ENCODE measurements at regions not wholly inside any gene's neighbourhood (a gene's known extent, or its start where the extent isn't known, plus 50 kb on each side); places are given as distances from the start of the nearest gene placed in this dataset.

GRCh38 chr9:89844075-89844474 lies 239.3 kb downstream of the GADD45G start:
- Mint-ChIP-seq H3K4me1 (ENCODE audit: low read depth, unreplicated experiment) (peaks cover 5% of the 10 kb centered on the region), H3K4me3 (ENCODE audit: unreplicated experiment) (no peak overlapping the region), H3K27me3 (ENCODE audit: unreplicated experiment) (peaks cover 11% of the 10 kb centered on the region), H3K27ac (ENCODE audit: unreplicated experiment) (no peak overlapping the region), H3K9me3 (ENCODE audit: unreplicated experiment) (no peaks in the 10 kb centered on the region), H3K36me3 (ENCODE audit: unreplicated experiment) (peaks cover 8% of the 10 kb centered on the region)
- TF ChIP-seq CTCF (IDR thresholded peaks at IDR 0.05; ENCODE audit: partially characterized antibody, unreplicated experiment), result no peak
- DNase-seq, result no peak

DNA sequence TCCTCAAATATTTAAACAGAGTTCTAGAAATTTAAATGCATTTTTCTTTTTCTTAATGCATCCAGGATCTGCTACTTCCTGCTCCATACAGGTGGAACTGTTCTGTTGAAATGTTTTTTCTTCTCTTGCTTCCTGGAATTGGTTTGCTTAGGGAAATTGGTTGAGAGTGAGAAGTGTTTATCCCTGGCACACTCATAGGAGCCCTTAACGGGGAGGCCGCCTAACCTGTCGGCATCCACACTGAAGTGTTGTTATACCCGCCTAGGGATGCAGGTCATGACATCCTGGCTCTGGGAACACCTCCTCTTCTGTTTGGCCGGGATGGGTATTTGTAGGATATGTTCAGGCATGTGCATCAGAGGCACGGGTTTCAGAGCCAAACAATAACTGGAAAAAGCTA lies 239.7 kb downstream of the GADD45G start:
- DNase-seq, result no peak

DNA sequence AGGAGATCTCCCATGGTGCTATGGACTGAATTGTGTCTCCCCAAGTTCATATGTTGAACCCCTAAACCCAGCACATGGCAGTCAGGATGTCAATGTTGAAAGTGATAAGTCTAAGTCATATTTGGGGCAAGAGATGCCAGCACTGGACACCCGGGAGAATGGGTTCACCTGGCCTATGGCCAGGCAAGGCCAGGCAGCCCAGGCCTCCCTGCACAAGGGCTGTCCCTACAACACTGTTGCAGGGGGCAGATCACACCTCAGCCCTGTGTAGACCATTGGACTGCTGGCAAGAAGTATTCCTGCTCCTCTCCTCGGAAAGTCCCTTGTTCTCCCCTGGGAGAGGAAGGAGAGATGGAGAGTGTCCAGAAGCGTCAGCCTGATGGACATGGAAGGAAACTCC lies 240.5 kb downstream of the GADD45G start:
- H3K27me3 Mint-ChIP-seq (ENCODE audit: unreplicated experiment), result peaks cover 13% of the 10 kb centered on the region
- H3K4me1 Mint-ChIP-seq (ENCODE audit: low read depth, unreplicated experiment), result no peaks in the 10 kb centered on the region
- H3K27ac Mint-ChIP-seq (ENCODE audit: unreplicated experiment), result no peak overlapping the region
- TF ChIP-seq CTCF (IDR thresholded peaks at IDR 0.05; ENCODE audit: partially characterized antibody, unreplicated experiment), result no peak
- peaks cover 12% of the 10 kb centered on the region for H3K36me3 Mint-ChIP-seq (ENCODE audit: unreplicated experiment)
- no peak for DNase-seq
- no peak overlapping the region for H3K4me3 Mint-ChIP-seq (ENCODE audit: unreplicated experiment)
- no peaks in the 10 kb centered on the region for H3K9me3 Mint-ChIP-seq (ENCODE audit: unreplicated experiment)

More for the DNA sequence above, 239.7 kb downstream of the GADD45G start:
- Mint-ChIP-seq H3K36me3 (ENCODE audit: unreplicated experiment) (peaks cover 9% of the 10 kb centered on the region), H3K27me3 (ENCODE audit: unreplicated experiment) (peaks cover 12% of the 10 kb centered on the region), H3K4me3 (ENCODE audit: unreplicated experiment) (no peak overlapping the region), H3K9me3 (ENCODE audit: unreplicated experiment) (no peaks in the 10 kb centered on the region), H3K4me1 (ENCODE audit: low read depth, unreplicated experiment) (peaks cover under 1% of the 10 kb centered on the region), H3K27ac (ENCODE audit: unreplicated experiment) (no peak overlapping the region)
- TF ChIP-seq CTCF (IDR thresholded peaks at IDR 0.05; ENCODE audit: partially characterized antibody, unreplicated experiment), result no peak

- Mint-ChIP-seq H3K4me3 (ENCODE audit: unreplicated experiment) (no peak overlapping the region), H3K36me3 (ENCODE audit: unreplicated experiment) (peaks cover 11% of the 10 kb centered on the region), H3K27me3 (ENCODE audit: unreplicated experiment) (peaks cover 13% of the 10 kb centered on the region), H3K4me1 (ENCODE audit: low read depth, unreplicated experiment) (peaks cover 1% of the 10 kb centered on the region), H3K27ac (ENCODE audit: unreplicated experiment) (no peak overlapping the region), H3K9me3 (ENCODE audit: unreplicated experiment) (peaks cover under 1% of the 10 kb centered on the region)
- TF ChIP-seq CTCF (IDR thresholded peaks at IDR 0.05; ENCODE audit: partially characterized antibody, unreplicated experiment), result no peak
- no peak for DNase-seq
Measured at GRCh38 chr9:89845862-89846261, 241.1 kb downstream of the GADD45G start.

DNA sequence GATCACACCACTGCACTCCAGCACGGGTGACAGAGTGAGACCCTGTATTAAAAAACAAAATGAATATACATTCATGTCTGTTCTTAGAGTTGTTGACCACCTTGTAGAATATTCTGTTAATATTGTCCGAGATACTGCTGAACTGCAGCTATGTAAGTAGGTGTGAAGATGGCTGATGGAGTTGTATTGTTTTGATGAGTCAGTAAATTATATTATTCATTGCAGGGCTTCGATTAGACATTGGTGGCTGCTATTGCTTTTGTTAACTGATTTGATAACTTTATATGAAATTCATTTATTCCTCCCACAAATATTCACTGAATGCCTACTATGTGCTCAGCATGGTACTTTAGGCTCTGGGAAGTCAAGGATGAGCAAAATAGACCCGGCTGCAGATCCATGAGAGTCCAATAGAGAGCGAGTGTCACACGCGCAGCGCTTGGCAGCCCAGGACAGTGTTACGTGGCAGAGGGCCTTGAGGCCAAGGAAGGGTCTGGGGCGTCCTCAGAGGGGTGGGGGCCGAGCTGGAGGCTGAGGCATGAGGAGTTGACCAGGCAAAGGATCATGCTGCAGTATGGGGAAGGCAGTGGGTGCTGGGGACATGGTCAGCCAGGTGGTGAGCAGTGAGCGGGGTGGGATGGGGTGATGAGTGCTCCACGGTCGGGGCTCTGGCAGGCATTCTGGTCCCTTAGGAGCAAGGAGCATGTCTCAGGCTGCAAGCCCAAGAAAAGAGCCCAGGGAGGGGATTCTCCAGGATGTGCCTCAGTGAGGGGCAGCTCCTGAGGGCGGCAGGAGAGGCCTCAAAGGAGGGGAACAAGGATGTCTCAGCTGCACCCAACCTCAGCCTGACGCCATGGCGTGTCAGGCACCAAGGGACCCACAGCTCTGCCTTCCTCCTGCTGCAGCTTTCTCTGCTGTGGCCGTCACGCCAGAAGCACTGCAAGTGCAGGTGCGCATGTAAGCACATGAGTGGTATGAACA lies 243.5 kb downstream of the GADD45G start:
- H3K27me3 Mint-ChIP-seq (ENCODE audit: unreplicated experiment), result peaks cover 12% of the 10 kb centered on the region
- peaks cover 5% of the 10 kb centered on the region for H3K9me3 Mint-ChIP-seq (ENCODE audit: unreplicated experiment)
- no peak for DNase-seq

More for the DNA sequence above, 243.5 kb downstream of the GADD45G start:
- H3K36me3 Mint-ChIP-seq (ENCODE audit: unreplicated experiment), result peaks cover 8% of the 10 kb centered on the region
- no peak overlapping the region for H3K4me3 Mint-ChIP-seq (ENCODE audit: unreplicated experiment)
- peaks cover 5% of the 10 kb centered on the region for H3K4me1 Mint-ChIP-seq (ENCODE audit: low read depth, unreplicated experiment)
- no peak for TF ChIP-seq CTCF (IDR thresholded peaks at IDR 0.05; ENCODE audit: partially characterized antibody, unreplicated experiment)
- no peak overlapping the region for H3K27ac Mint-ChIP-seq (ENCODE audit: unreplicated experiment)

All from glutamatergic neuron (in vitro differentiated cells).